ENCODE measurements at regions not wholly inside any gene's neighbourhood (a gene's known extent, or its start where the extent isn't known, plus 50 kb on each side); places are given as distances from the start of the nearest gene placed in this dataset.

GRCh38 chr4:107312366-107312765 is 276.3 kb upstream of the DKK2 start:
- H3K4me3 ChIP-seq (ENCODE audit: low read depth, low read length) = no peak overlapping the region
- DNase-seq (ENCODE audit: low read depth) = no peak
- no peak for TF ChIP-seq CTCF (IDR thresholded peaks at IDR 0.05; ENCODE audit: low read depth, low read length, missing control alignments)

- H3K4me3 ChIP-seq (ENCODE audit: low read depth, low read length) = no peak overlapping the region
- no peak for TF ChIP-seq CTCF (IDR thresholded peaks at IDR 0.05; ENCODE audit: low read depth, low read length, missing control alignments)
- DNase-seq (ENCODE audit: low read depth) = no peak
Measured at GRCh38 chr4:107304699-107305286, 268.7 kb upstream of the DKK2 start.

- H3K4me3 ChIP-seq (ENCODE audit: low read depth, low read length) = no peak overlapping the region
- DNase-seq (ENCODE audit: low read depth) = no peak
- TF ChIP-seq CTCF (IDR thresholded peaks at IDR 0.05; ENCODE audit: low read depth, low read length, missing control alignments) = no peak
Measured at GRCh38 chr4:107299646-107300045, 263.5 kb upstream of the DKK2 start.

- no peak overlapping the region for H3K4me3 ChIP-seq (ENCODE audit: low read depth, low read length)
- TF ChIP-seq CTCF (IDR thresholded peaks at IDR 0.05; ENCODE audit: low read depth, low read length, missing control alignments) = no peak
- DNase-seq (ENCODE audit: low read depth) = no peak
Measured at GRCh38 chr4:107292979-107293378, 256.9 kb upstream of the DKK2 start.

- DNase-seq (ENCODE audit: low read depth) = no peak
- no peak for TF ChIP-seq CTCF (IDR thresholded peaks at IDR 0.05; ENCODE audit: low read depth, low read length, missing control alignments)
Measured at GRCh38 chr4:107283587-107284559, 247.8 kb upstream of the DKK2 start.

GRCh38 chr4:107279733-107280132 is 243.6 kb upstream of the DKK2 start:
- TF ChIP-seq CTCF (IDR thresholded peaks at IDR 0.05; ENCODE audit: low read depth, low read length, missing control alignments) = no peak

More at GRCh38 chr4:107283587-107284559, 247.8 kb upstream of the DKK2 start:
- H3K4me3 ChIP-seq (ENCODE audit: low read depth, low read length) = no peak overlapping the region

More at GRCh38 chr4:107279733-107280132, 243.6 kb upstream of the DKK2 start:
- no peak for DNase-seq (ENCODE audit: low read depth)
- H3K4me3 ChIP-seq (ENCODE audit: low read depth, low read length) = no peak overlapping the region

Measured in GM12864 (cell line).